NOMO-1 (cell line): ENCODE measurements at regions not wholly inside any gene's neighbourhood (a gene's known extent, or its start where the extent isn't known, plus 50 kb on each side); places are given as distances from the start of the nearest gene placed in this dataset.
"Not testable (repeated sequence)": the region's sequence is repeated elsewhere in the genome, so short reads cannot be mapped to it uniquely, and the experiment has no call there.

Experiments
- DNase-seq, 2 experiments: peaks; one replicate each; lab custom pipeline; 2025; ENCODE audit not compliant: unreplicated experiment in 2 of 2; lab: John Stamatoyannopoulos, UW

- no peak for DNase-seq
Observed at GRCh38 chr6:169859401-169859977, 108.1 kb downstream of the ERMARD start.

GRCh38 chr6:169858935-169859351, 107.5 kb downstream of the ERMARD start:
- no peak for DNase-seq

- no peak for DNase-seq
Observed at GRCh38 chr6:169858293-169858934, 107.0 kb downstream of the ERMARD start.

GRCh38 chr6:169857343-169858292, 106.2 kb downstream of the ERMARD start:
- DNase-seq: no peak

GRCh38 chr6:169856442-169857342, 105.3 kb downstream of the ERMARD start:
- DNase-seq: not testable (repeated sequence)

GRCh38 chr6:169854813-169855212, 103.4 kb downstream of the ERMARD start:
- DNase-seq: no peak

GRCh38 chr6:169854083-169854725, 102.8 kb downstream of the ERMARD start:
- DNase-seq: no peak

- no peak for DNase-seq
Observed at GRCh38 chr6:169853196-169854082, 102.0 kb downstream of the ERMARD start.

GRCh38 chr6:169852504-169853195, 101.2 kb downstream of the ERMARD start:
- no peak for DNase-seq

GRCh38 chr6:169851641-169852503, 100.5 kb downstream of the ERMARD start:
- no peak for DNase-seq

- DNase-seq: no peak
Observed at GRCh38 chr6:169850746-169851145, 99.3 kb downstream of the ERMARD start.

GRCh38 chr6:169850154-169850553, 98.7 kb downstream of the ERMARD start:
- no peak for DNase-seq

GRCh38 chr6:169849396-169849795, 98.0 kb downstream of the ERMARD start:
- no peak for DNase-seq

GRCh38 chr6:169848946-169849345, 97.5 kb downstream of the ERMARD start:
- DNase-seq: no peak

- DNase-seq: no peak
Observed at GRCh38 chr6:169847901-169848311, 96.5 kb downstream of the ERMARD start.

- DNase-seq: no peak
Observed at GRCh38 chr6:169847141-169847674, 95.8 kb downstream of the ERMARD start.
